HCT116 (cell line): ENCODE measurements at regions not wholly inside any gene's neighbourhood (a gene's known extent, or its start where the extent isn't known, plus 50 kb on each side); places are given as distances from the start of the nearest gene placed in this dataset.

Experiments used
- ATAC-seq: fragments of 200-7000 bp; cut with Tn5 transposase; 2 replicates; pipeline ENCODE4 v1.9.1; 2020; ENCODE audit warnings: mild to moderate bottlenecking, moderate library complexity
- BruUV-seq: library from RNA; stranded (reverse); fragments of 400-500 nt; replicated peaks from 2 replicates; lab custom pipeline; 2021; lab: Mats Ljungman, UMichigan
- CTCF ChIA-PET: fragments of 300-600 bp; sonication (Branson Sonifier 250); formaldehyde crosslinking; loops from one replicate; lab custom pipeline; 2021; ENCODE audit warnings: antibody characterized with exemption; lab: Charles Lee
- POLR2A ChIA-PET: fragments of 300-600, 350-600 bp; sonication (Branson Sonifier 250); formaldehyde crosslinking; loops from one replicate; lab custom pipeline; 2021; ENCODE audit warnings: antibody characterized with exemption; lab: Charles Lee
- RAD21 ChIA-PET, 2 experiments: fragments of 300-600 bp; sonication (Branson Sonifier 250); formaldehyde crosslinking; loops; one replicate each; lab custom pipeline; 2023; ENCODE audit warnings: low total read pairs in 2 of 2; ENCODE audit not compliant: uncharacterized antibody in 2 of 2, unreplicated experiment in 2 of 2, low non-redundant PET in 1 of 2; lab: Charles Lee
- DNase-seq: peaks from one replicate; pipeline ENCODE4 v3.0.0-alpha.2; 2010; ENCODE audit warnings: low read depth, low spot score
- H2AFZ ChIP-seq: fragments of 200-600 bp; shearing (Covaris generic), sonication (generic); 2 replicates; pipeline ENCODE4 v1.6.1; 2017; ENCODE audit warnings: low read depth, mixed run types, mixed read lengths, antibody characterized with exemption, low read length; ENCODE audit not compliant: poor library complexity, severe bottlenecking
- H3K27ac ChIP-seq: 2 replicates; pipeline ENCODE4 v1.5.1; 2012; ENCODE audit warnings: low read depth, low read length
- H3K27me3 ChIP-seq: fragments of 200-600 bp; sonication (generic); 2 replicates; pipeline ENCODE4 v1.6.1; 2016; ENCODE audit warnings: mixed run types, low read length, mixed read lengths; ENCODE audit not compliant: insufficient read depth
- H3K36me3 ChIP-seq, 2 experiments: fragments of 200-500 bp in 1 of 2; fragments of 200-600 bp in 1 of 2; sonication (Bioruptor generic) in 1 of 2; sonication (generic) in 1 of 2; 2 replicates each; pipeline versions ENCODE4 v1.5.1 to v1.6.1; 2014 to 2016; ENCODE audit warnings: low read length in 2 of 2, inconsistent platforms in 1 of 2, mixed read lengths in 1 of 2, mixed run types in 1 of 2; ENCODE audit not compliant: insufficient read depth in 2 of 2, control insufficient read depth in 1 of 2
- H3K4me1 ChIP-seq, 2 experiments: fragments of 200-600 bp in 1 of 2; sonication (generic) in 1 of 2; 2 replicates each; pipeline versions ENCODE4 v1.5.1 to v1.6.1; 2012 to 2017; ENCODE audit warnings: low read length in 2 of 2, inconsistent platforms in 1 of 2, mild to moderate bottlenecking in 1 of 2, mixed read lengths in 1 of 2, mixed run types in 1 of 2, moderate library complexity in 1 of 2; ENCODE audit not compliant: insufficient read depth in 2 of 2, control insufficient read depth in 1 of 2
- H3K4me2 ChIP-seq: fragments of 200-600 bp; sonication (generic); 2 replicates; pipeline ENCODE4 v1.6.1; 2017; ENCODE audit warnings: mixed run types, low read length, mixed read lengths
- H3K4me3 ChIP-seq, 2 experiments: fragments of 200-600 bp in 1 of 2; sonication (generic) in 1 of 2; replicated peaks in 1 of 2; 2 replicates each; pipeline ENCODE4 v1.5.1; 2011 to 2016; ENCODE audit warnings: low read length in 2 of 2, control low read depth in 1 of 2, low read depth in 1 of 2, mild to moderate bottlenecking in 1 of 2, mixed read lengths in 1 of 2, mixed run types in 1 of 2
- H3K79me2 ChIP-seq: fragments of 200-600 bp; sonication (generic); 2 replicates; pipeline ENCODE4 v1.6.1; 2017; ENCODE audit warnings: mild to moderate bottlenecking, mixed run types, low read length, moderate library complexity, mixed read lengths; ENCODE audit not compliant: insufficient read depth
- H3K9ac ChIP-seq: fragments of 200-600 bp; sonication (generic); 2 replicates; pipeline ENCODE4 v1.6.1; 2016; ENCODE audit warnings: low read length, mixed read lengths
- H3K9me2 ChIP-seq: fragments of 200-600 bp; sonication (generic), shearing (Covaris generic); 2 replicates; pipeline ENCODE4 v1.6.1; 2017; ENCODE audit warnings: mixed run types, mild to moderate bottlenecking, moderate library complexity; ENCODE audit not compliant: insufficient read depth
- H3K9me3 ChIP-seq, 2 experiments: fragments of 200-500 bp in 1 of 2; fragments of 200-600 bp in 1 of 2; sonication (Bioruptor generic) in 1 of 2; sonication (generic) in 1 of 2; 2 replicates each; pipeline ENCODE4 v1.6.1; 2014 to 2017; ENCODE audit warnings: low read length in 2 of 2, mixed read lengths in 2 of 2, inconsistent platforms in 1 of 2, low read depth in 1 of 2, mild to moderate bottlenecking in 1 of 2, mixed run types in 1 of 2, moderate library complexity in 1 of 2; ENCODE audit not compliant: control insufficient read depth in 1 of 2, insufficient read depth in 1 of 2
- H4K20me1 ChIP-seq: fragments of 200-600 bp; sonication (generic), shearing (Covaris generic); 2 replicates; pipeline ENCODE4 v1.6.1; 2017; ENCODE audit warnings: mixed run types, mild to moderate bottlenecking, moderate library complexity; ENCODE audit not compliant: insufficient read depth
- EZH2 ChIP-seq: fragments of 200-600 bp; sonication (generic); IDR thresholded peaks from 2 replicates; pipeline ENCODE4 v1.6.1; 2017; ENCODE audit warnings: antibody characterized with exemption, mixed run types
- EZH2phosphoT487 ChIP-seq: fragments of 200-600 bp; IDR thresholded peaks from 2 replicates; pipeline ENCODE4 v1.6.1; 2018; ENCODE audit warnings: antibody characterized with exemption, borderline replicate concordance
- JUND ChIP-seq: IDR thresholded peaks from 2 replicates; pipeline ENCODE4 v1.6.1; 2012
- POLR2A ChIP-seq: IDR thresholded peaks from 2 replicates; pipeline ENCODE4 v1.7.0; 2011; ENCODE audit warnings: borderline replicate concordance; ENCODE audit not compliant: insufficient read depth, insufficient read length; ENCODE audit errors: extremely low read depth
- POLR2AphosphoS5 ChIP-seq: IDR thresholded peaks from 2 replicates; pipeline ENCODE4 v1.6.1; 2011; ENCODE audit warnings: mild to moderate bottlenecking, low read depth, low read length, moderate library complexity
- REST ChIP-seq: IDR thresholded peaks from 2 replicates; pipeline ENCODE4 v1.6.1; 2012; ENCODE audit warnings: low read depth
- SP1 ChIP-seq: IDR thresholded peaks from 2 replicates; pipeline ENCODE4 v1.6.1; 2012; ENCODE audit warnings: low read depth
- SRF ChIP-seq: IDR thresholded peaks from 2 replicates; pipeline ENCODE4 v1.6.1; 2012; ENCODE audit warnings: low read depth
- TCF7L2 ChIP-seq: IDR thresholded peaks from 2 replicates; pipeline ENCODE4 v1.7.0; 2011; ENCODE audit warnings: borderline replicate concordance, inconsistent platforms; ENCODE audit not compliant: insufficient read depth, insufficient read length; ENCODE audit errors: extremely low read depth
- YY1 ChIP-seq: IDR thresholded peaks from 2 replicates; pipeline ENCODE4 v1.6.1; 2011; ENCODE audit warnings: low read length, low read depth, moderate library complexity, mild to moderate bottlenecking; ENCODE audit not compliant: insufficient replicate concordance; ENCODE audit errors: extremely low read depth
- ZBTB33 ChIP-seq: IDR thresholded peaks from 2 replicates; pipeline ENCODE4 v1.6.1; 2011; ENCODE audit warnings: mild to moderate bottlenecking, low read length, moderate library complexity; ENCODE audit not compliant: insufficient replicate concordance; ENCODE audit errors: extremely low read depth
- ZNF274 ChIP-seq: fragments of 200-500 bp; sonication (Bioruptor generic); IDR thresholded peaks from 2 replicates; pipeline ENCODE4 v1.6.1; 2014; ENCODE audit warnings: mild to moderate bottlenecking, low read depth, low read length, inconsistent platforms
- intact Hi-C: fragments of 100-400 bp; cut with micrococcal nuclease; formaldehyde crosslinking; loops from 2 replicates; pipeline ENCODE4 v1.10.0; 2022

- no peaks in the 10 kb centered on the region for H4K20me1 ChIP-seq
- H3K9me2 ChIP-seq, result no peaks in the 10 kb centered on the region
- intact Hi-C loops, result no loop called here
- H3K27ac ChIP-seq, result no peak overlapping the region
- no peak overlapping the region for H3K4me3 ChIP-seq
- RAD21 ChIA-PET, result no interaction called here
- no peaks in the 10 kb centered on the region for H3K36me3 ChIP-seq
- H3K4me2 ChIP-seq, result no peak overlapping the region
- 0 out of 2 replicates have a peak, but pooled peaks cover 7% of the 10 kb centered on the region for H3K27me3 ChIP-seq
- DNase-seq, result no peak
- no peak for ATAC-seq
- CTCF ChIA-PET, result no interaction called here
- no peak for TF ChIP-seq REST
- TF ChIP-seq, all 23 proteins: peak for 0
- H2AFZ ChIP-seq, result no peak overlapping the region
- H3K9me3 ChIP-seq, result no peaks in the 10 kb centered on the region
- no peaks in the 10 kb centered on the region for H3K79me2 ChIP-seq
- POLR2A ChIA-PET, result no interaction called here
- no TSS peak for BruUV-seq
- no peak overlapping the region for H3K9ac ChIP-seq
- no peaks in the 10 kb centered on the region for H3K4me1 ChIP-seq
Measured at GRCh38 chr5:136629125-136629792, 263.9 kb upstream of the TRPC7 start.

GRCh38 chr5:136626531-136626930 lies 261.2 kb upstream of the TRPC7 start:
- ATAC-seq (no peak), DNase-seq (no peak)
- POLR2A ChIA-PET, result no interaction called here
- RAD21 ChIA-PET, result no interaction called here
- no peaks in the 10 kb centered on the region for H3K9me2 ChIP-seq
- H3K27ac ChIP-seq, result no peak overlapping the region
- H3K9ac ChIP-seq, result no peak overlapping the region
- H3K79me2 ChIP-seq, result no peaks in the 10 kb centered on the region
- H4K20me1 ChIP-seq, result no peaks in the 10 kb centered on the region
- H3K4me2 ChIP-seq, result no peak overlapping the region
- H3K27me3 ChIP-seq, result 0 out of 2 replicates have a peak, but pooled peaks cover 3% of the 10 kb centered on the region
- no peaks in the 10 kb centered on the region for H3K4me1 ChIP-seq
- H3K36me3 ChIP-seq, result no peaks in the 10 kb centered on the region
- H2AFZ ChIP-seq, result no peak overlapping the region
- CTCF ChIA-PET, result no interaction called here
- H3K9me3 ChIP-seq, result no peaks in the 10 kb centered on the region
- TF ChIP-seq TCF7L2 (no peak), YY1 (no peak), SP1 (no peak), ZBTB33 (no peak), JUND (no peak), EZH2 (no peak), POLR2AphosphoS5 (no peak), EZH2phosphoT487 (no peak), POLR2A (no peak), ZNF274 (no peak), SRF (no peak)
- TF ChIP-seq, all 23 proteins: peak for 0
- H3K4me3 ChIP-seq, result no peak overlapping the region
- BruUV-seq, result no TSS peak
- intact Hi-C loops, result no loop called here
